Retina (tissue), 1 donor: ENCODE measurements at regions not wholly inside any gene's neighbourhood (a gene's known extent, or its start where the extent isn't known, plus 50 kb on each side); places are given as distances from the start of the nearest gene placed in this dataset.
A peak's percentile ranks its signal among the peaks of the same experiment; 100 is the strongest.

Experiments used
- DNase-seq: peaks from one replicate; pipeline ENCODE4 v3.0.0-alpha.2; 2016

DNA sequence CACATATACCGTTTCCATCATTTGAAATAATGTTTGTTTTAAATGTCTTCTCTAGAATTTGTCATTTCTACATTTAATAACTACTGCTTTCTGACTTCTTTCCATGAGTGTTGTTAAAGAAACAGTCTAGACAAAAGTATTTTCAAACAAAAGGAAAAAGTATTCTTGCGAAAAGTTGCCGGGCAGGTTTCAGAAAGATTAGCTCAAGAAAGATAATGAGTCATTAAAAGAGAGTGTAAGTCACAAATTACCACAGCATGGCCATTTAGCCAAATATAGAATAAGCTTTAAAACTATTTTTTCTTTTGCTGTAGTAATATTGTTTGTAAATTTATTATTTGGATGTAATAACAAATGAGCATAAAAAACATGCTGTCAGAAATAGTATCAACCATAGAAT is 493.0 kb downstream of the TLL1 start:
- DNase-seq: no peak

DNA sequence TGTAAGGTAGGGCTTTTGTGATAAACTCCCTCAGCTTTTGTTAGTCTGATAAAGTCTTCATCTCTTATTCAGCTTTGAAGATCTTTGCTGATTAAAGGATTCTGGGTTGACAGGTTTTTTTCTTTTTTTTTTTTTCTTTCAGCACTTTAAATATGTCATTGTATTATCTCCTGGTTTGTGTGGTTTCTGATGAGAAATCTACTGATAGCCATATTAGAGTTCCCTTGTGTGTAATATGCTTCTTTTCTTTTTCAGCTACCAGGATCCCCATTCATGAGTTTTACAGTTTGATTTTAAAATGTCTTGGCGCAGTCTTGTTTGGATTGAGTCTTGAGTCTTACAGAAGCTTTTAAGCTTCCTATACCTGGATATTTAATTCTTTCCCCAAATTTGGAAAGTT is 504.5 kb downstream of the TLL1 start:
- DNase-seq: no peak

DNA sequence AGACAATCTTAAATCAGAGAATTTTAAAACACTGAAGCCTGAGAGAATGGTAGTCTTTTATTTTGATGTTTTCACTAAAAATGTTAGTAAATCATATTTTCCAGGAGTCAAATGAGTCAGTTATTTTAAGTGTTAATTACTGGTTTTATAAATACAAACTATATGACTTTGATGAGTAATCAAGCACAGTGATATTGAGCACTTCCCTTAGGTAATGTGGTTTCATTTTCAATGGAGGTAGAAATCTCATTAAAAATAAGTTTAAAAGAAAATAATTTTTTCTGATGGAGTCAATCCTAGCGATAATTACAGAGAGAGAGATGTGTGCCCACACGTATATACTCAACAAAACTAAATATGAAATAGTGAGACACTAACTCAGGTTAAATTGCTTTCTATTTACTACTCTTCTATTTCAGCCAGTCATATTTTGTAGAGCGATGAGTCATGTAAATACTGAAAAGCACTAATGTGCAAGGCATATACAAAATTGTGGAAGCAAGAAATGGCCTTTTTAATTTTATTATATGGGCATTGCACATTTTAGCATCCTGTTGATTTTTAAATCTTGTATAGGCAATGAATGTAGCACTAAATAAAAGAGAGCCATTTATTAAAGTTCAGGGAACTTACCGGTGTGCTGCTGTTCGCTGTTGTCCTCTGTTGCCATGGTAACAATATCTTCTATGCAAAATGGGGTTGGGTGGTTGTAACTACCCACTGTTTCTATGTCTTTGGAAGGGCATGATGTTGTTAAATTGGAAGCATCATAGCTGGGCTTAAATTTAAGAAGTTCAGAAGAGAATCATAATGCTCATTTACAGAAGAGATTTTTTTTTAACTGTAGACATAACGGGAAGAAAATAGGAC is 513.7 kb downstream of the TLL1 start:
- no peak for DNase-seq

DNA sequence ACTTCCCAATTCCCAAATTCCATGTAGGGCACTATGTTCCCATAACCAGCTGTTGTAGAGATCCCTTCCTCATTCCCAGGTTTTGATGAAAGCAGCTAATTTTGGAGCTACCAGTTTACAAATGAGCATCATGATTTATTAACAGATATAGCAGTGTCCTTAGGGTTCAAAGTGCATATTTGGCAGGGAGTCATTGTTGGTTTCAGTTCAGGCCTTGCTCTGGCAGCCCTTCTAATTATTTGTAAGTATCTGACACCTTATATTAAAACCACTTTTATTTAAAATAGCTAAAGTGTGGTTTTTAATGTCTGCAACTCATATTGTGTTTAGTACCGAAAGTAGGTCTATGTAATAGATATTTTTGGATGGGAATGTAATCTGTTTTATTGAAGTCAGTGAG is 518.5 kb downstream of the TLL1 start:
- DNase-seq: no peak

DNA sequence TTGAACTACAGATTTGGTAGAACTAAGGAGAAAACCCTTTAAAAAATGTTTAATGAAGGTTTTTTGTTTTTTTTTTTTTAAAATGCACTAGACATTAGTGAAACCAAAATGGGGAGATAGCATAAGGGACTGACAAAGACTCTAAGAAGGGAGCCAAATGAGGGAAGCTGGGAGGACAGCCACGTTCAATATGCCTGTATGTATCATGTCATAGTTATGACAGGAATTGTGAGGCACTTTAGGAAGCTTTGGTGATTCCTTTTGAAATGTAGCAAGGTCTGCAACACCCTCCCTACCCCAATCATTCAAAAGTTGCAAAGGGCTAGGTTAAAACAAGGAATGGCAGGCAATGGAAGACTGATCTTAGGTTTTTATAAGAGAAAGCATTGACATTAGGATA is 526.0 kb downstream of the TLL1 start:
- DNase-seq: no peak

DNA sequence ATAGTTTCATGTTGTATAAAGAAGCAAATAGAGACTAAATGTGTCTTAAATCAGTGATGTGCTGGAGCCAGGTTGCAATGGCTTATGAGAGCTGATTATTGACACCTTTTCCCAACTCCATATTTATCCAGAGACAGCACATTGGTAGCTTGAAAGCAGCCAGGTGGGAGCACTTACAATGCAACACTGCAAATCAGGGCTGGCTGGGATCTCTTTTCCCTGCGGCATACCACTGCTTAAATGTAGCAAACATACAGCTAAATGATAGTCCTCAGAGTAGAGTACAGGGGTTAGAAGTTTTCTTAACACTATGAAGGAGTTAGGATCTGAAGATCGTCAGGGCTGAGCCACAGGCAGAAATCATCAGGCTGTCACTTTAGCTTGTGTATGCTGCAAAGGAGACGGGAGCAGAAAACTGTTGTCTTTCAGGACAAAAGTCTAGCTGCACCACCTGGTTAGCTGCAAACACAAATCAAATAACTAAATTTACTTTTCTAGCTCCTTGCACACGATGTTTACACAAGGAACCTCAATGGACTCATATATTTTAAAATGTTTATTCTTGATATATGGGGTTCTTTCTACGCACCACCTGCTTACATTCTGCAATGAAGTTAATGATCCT is 527.3 kb downstream of the TLL1 start:
- DNase-seq: peak; percentile 5

DNA sequence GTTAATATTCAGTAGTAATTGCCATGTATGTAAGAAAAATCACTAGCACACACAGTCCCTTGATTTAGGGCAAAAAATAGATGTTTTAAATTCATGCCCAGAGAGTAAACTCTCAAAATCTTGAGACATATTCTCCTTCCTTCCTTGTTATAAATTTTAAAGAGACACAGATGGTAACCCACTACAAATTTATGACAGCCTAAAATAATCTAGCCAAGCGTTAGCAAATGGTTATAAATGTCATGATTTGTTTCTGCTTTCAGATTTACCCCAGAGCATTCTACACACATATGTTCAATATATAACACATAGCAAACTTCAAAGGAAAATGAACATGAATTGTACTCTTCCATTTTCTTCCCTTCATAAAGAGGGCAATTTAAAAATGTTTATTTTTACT is 540.3 kb downstream of the TLL1 start:
- DNase-seq: no peak

DNA sequence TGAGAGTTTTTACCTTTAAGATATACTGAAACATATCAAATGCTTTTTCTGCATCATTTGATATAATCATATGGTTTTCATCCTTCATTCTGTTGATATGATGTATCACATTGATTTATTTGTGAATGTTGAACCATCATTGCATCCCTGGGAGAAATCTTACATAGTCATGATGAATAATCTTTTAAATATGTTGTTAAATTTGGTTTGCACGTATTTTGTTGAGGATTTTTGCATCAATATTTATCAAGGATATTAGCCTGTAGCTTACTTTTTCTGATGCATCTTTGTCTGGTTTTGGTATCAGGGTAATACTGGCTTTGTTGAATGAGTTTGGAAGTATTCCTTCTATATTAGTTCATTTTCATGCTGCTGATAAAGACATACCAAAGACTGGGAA is 541.4 kb downstream of the TLL1 start:
- DNase-seq: no peak

DNA sequence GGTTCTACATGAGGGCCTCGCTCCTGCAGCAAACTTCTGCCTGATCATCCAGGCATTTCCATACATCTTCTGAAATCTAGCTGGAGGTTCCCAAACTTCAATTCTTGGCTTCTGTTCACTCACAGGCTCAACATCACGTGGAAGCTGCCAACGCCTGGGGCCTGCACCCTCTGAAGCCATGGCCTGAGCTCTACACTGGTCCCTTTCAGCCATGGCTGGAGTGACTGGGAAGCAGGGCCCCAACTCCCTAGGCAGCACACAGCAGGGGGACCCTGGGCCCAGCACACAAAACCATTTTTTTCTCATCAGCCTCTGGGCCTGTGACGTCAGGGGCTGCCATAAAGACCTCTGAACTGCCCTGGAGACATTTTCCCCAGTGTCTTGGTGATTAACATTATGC is 542.7 kb downstream of the TLL1 start:
- DNase-seq: no peak

DNA sequence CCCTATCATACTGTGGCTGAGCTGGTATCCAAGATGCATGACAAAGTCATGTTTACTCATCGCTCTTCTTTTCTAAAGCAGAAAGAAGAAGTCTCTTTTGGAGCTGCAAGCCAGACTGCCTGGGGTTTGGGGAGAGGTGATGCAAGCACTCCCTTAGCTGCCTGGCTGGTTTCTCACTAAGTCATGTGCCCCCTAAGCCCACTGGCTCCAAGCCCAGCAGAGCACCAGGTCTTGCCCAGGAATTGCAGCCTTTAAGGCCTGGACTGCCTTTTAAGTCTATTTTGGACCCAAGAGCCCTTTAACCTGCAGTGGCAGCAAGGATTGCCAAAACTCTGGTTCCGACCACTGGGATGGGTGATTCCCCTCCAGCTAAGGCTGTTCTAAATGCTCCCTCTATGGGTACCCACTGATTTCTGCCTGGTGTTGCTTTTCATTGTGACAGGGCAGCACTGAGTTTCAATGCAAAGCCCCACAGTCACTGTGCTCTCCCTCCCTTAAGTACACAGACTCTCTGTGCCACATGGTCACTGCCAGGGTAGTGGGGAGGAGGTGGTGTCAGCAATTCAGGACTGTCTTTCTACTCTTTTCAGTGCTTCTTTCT is 548.6 kb downstream of the TLL1 start:
- no peak for DNase-seq

DNA sequence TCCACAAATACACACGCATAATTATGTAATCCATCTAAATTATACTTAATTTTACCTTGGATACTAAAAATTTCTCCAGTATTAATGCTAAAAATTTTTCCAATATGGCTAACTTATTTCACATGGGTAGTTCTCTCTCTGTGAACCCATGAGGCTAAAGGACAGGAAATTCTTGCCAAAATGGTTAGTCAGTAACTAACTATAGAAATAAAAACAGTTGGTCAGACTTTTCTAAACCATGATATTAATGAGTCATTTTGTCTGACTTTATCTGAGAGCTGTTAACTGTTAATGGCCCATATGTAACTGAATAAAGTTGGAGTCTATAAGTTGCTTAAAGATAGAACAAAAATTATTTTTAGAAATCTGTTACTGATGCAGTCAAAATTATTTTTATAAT is 549.4 kb downstream of the TLL1 start:
- DNase-seq: no peak

DNA sequence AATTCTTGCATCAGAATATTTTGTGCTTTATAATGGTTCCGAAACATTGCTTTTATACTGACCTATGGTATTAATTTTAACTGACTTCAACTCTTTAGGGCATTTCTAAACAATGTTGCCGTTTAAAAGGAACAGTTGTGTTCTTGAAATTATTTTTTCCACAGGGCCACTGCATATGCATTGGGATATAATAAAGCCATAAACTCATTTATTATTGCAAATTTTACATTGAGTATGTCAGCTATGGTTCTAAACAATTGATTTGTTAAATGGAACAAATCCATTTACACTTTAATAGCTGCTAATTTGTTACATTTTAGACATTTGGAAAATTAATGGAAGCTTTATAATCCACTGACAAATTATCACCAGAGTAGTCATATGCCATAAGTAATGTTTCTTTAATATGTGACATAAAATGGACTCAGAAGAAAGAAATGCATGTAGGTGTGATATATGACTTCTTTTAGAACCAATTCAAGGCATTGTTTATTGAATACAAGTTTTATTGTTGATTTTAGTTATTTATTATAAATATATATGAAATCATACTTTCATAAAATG is 553.3 kb downstream of the TLL1 start:
- no peak for DNase-seq

DNA sequence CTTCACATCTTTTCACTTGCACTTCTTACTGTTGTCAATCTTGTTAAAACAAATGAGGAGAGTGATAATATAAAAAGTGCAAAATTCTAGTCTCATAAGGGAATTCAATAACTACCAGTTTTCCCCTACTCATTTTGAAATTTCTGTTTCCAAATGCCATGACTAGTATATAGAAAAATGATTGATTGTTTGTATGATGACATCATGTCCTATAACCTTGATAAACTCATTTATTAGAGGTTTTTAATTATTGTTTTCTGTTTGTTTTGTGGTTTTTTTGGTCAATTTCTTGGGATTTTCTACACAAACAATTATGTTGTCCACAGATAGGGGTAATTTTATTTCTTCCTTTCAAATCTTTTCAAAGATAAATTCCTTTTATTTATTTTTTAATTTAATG is 559.1 kb downstream of the TLL1 start:
- DNase-seq: no peak

DNA sequence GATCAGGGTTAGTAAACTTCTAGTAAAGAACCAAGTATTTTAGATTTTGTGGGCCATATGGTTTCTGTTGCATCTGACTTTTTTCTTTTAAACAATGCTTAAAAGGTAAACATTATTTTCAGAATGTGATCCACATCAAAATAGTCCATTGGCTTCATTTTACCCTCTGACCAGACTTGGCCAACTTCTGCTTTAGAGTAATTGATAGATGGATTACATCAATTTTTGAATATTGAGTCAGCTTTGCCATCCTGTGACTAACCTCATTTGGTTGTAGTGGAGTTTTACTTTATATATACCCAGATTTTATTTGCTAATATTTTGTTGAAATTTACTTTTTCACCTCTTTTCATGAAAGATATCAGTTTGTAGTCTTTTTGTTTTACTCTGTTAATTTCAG is 559.8 kb downstream of the TLL1 start:
- DNase-seq: no peak

DNA sequence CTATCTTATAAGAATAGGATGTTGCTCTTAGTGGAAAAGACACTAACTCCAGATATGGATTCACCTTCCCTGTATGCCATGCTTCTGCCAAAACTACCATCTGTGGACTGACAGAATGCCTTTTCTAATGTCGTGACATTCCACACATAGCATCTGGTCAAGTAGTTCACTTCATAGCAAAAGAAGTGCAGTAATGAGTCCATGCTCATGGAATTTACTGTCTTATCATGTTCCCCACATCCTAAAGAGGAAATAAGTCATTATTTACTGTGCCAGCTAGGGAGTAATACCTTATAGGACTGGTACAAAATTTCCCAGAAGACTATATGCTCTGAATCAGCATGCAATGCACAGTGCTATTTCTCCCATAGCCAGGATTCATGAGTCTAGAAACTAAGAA is 562.4 kb downstream of the TLL1 start:
- no peak for DNase-seq

DNA sequence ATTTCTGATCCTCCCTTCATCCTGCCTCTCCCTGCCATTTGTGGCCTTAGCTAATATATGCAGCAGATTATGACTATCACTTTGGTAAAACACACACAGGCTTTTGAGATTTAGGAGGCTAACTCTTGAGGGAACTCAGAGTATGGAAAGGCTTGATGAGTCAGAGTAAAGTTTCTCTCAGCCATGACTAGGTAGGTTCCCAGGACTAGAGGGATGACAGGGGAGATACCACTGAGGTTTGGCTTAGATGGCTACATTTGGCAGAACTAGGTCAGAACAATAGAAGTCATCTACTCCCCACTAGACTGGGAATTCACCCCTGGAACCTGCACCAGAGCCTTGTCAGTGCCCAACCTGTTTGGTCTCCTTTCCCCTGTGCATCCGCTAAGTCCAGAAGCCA is 585.7 kb downstream of the TLL1 start:
- no peak for DNase-seq

DNA sequence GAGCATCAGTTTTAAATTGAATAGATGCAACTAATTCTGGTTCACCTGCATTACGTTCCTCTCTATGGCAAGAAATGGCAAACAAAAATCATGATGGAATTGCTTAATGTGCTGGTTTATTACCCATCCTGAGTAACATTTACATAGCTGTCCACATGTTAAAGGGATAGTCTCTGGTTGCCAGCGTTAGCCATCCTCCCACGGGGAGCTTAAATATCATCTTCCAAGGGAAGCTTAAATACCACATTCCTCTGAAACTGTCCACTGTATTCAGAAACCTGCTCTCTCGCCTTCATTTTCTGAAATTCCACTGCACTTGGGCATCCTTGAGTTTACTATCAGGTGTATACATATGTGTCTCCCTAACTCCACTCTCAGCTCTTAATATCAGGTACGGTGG is 586.6 kb downstream of the TLL1 start:
- DNase-seq: no peak

DNA sequence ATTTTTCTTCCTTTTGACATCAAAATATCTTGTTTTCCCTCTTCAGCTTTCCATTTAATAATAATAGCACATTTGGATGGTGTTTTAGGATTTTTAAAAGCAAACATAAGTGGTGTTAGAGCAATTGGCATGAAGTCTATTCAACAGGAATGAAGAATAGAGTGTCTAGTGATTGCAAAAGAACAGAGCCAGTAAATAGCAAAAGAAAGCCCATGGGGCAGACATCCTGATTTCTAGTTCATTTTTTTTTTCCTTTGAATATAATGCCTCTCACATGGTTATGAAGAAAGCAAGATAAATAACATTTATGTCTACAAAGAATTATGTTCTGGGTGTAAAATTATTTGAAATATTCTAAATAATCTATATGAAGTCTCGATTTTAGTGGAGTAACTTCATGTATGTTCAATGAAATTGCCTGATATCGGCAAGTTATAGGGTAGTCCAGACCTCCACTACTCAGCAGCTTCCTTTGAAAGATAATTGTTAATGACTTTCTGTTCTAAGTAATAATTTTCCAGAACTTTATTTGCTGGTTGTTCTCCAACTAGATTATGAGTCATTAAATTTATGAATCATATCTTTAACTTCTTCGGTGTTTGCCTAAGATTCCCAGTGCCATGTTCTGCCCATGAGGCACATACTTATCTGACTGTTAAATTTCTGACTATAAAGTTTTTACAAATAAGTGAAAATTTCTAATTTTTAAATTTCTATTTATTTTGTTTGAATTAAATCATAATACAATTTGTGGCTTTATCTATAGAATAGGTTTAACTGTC is 587.9 kb downstream of the TLL1 start:
- no peak for DNase-seq

DNA sequence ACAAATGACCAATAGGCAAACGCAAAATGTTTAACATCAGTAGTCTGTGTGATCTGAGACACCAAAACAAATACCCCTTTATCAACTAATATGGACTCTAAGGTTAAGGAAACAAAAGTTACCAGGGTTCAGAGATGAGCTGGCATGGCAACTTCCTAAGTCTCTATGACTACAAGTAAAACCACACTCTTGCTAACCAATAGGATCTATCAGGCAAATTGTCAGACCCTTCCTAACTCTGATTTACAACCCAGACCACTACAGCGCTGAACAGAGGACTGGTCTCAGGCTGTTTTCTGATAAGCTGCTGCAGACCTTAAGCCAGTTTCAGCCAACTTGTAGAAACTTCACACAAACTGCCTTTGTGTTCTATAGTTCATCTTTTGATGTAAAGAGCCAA is 608.0 kb downstream of the TLL1 start:
- DNase-seq: no peak

DNA sequence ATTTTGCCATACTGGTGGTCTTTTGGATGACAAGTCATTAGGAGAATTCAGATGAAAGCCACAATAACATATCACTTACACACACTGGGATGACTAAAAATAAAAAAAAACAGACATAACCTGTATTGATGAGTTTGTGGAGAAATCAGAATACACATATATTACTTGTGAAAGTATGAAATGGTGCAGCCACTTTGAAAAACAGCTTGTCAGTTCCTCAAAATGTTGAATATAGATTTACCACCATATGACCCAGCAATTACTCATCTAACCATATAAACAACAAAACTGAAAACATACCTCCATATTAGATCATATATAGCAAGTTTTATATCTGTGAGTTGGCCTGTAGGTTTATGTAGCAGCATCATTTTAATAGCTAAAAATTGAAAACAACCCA is 608.7 kb downstream of the TLL1 start:
- DNase-seq: no peak

DNA sequence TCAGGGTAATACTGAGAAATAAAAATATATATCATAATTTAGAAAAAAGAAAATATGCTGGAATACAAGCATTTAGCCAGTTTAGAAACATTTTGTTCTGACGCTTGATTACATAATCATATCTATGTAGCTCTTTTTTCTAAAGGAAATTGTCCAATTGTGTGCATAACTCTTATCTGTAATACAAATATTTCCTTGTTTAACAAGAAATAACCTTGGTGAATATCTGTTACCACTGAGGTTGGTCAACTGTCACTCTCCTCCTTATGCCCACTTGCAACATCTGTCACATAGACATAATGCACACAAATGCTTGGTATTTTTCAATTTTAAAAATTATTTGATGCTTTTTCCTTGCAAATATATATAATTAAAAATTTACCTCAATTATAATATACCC is 609.7 kb downstream of the TLL1 start:
- DNase-seq: no peak

DNA sequence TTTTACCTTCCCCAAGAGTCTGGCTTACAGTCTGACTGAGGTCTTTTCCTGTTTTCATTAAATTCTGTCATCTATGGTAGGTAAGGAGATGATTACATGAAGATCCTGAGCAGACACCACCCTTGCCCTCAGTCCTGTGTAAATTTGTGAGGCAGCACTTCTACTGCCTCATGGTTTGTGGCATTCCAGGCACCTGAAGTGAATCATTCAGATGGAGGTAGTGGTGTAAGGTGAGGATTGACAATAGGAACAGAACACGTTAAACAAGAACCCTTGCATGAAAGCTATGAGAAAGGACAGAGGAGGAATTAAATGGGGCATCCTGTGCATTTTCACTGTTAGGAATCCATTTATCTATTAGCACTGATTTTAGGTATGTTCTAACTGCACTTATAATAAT is 618.6 kb downstream of the TLL1 start:
- no peak for DNase-seq

DNA sequence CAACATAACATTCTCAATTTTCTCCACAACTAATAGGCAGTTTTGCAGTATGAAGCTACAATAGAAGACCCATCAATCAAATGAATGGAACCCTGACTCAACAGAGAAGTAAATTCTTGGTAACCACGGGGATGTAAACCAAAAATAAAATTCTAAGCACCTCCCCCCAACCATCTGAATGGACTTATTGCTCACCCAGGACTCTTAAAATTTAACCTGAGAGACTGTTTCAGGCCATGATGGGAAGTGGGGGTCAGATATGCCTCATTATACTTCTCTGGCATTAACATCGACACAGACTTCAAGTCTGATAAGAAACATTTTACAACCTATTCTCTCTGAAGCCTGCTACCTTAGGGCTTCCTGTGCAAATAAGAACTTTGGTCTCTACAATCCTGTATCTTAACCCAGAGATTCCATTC is 620.9 kb downstream of the TLL1 start:
- no peak for DNase-seq
